GM12875 (cell line): ENCODE measurements at regions not wholly inside any gene's neighbourhood (a gene's known extent, or its start where the extent isn't known, plus 50 kb on each side); places are given as distances from the start of the nearest gene placed in this dataset.
"Not testable (repeated sequence)": the region's sequence is repeated elsewhere in the genome, so short reads cannot be mapped to it uniquely, and the experiment has no call there.

Experiments
- H3K4me3 ChIP-seq: one replicate; pipeline ENCODE4 v1.5.1; 2011; ENCODE audit warnings: low read depth, low read length, control low read depth
- CTCF ChIP-seq: IDR thresholded peaks from 2 replicates; pipeline ENCODE4 v1.5.1; 2011; ENCODE audit warnings: low read depth, mild to moderate bottlenecking, control low read depth, inconsistent platforms, low read length, moderate library complexity, borderline replicate concordance; ENCODE audit not compliant: insufficient read depth

DNA sequence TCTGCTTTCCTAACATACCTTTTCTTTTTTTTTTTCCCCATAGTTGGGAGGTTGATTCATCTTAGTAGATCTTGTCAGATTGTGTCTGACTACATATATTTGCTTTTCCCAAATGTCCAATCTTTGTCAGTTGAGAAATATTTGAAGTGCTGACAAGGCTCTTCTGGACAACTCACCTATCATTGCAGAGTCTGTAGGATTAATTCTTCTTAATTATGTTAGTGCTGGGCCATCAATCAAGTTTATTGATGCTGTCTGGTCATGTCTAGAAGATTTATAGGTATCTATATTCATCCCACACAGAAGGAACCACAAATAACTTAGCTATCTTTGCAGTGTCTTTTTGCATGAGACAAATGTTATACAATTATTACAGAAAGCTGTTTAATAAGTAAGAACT is 310.6 kb downstream of the ACTR3B start:
- TF ChIP-seq CTCF = no peak
- no peak overlapping the region for H3K4me3 ChIP-seq

GRCh38 chr7:153072806-153073205 is 313.3 kb downstream of the ACTR3B start:
- no peak for TF ChIP-seq CTCF
- H3K4me3 ChIP-seq = no peak overlapping the region

- not testable (repeated sequence) for H3K4me3 ChIP-seq
Observed at GRCh38 chr7:153076289-153076688, 316.7 kb downstream of the ACTR3B start.

DNA sequence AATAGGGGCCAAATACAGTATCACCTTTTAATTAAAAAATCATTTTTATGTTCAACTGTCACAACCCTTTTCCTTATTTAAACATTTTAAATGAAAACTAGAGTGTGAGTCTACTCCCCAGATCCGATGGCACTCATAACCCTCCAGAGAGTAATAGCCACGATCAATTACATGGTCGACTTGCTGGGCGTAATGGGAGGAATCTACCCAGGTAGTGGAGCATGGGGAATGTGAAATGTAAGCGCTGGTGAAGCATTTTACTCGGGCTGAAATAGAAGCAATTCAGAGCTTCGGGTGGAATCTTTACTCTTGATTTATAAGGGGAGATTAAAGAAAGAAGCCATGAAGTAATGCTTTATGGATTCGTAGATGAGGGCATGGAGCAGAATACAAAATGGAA is 321.9 kb downstream of the ACTR3B start:
- no peak overlapping the region for H3K4me3 ChIP-seq
- TF ChIP-seq CTCF = no peak

- no peak overlapping the region for H3K4me3 ChIP-seq
- TF ChIP-seq CTCF = no peak
Observed at GRCh38 chr7:153084278-153084677, 324.7 kb downstream of the ACTR3B start.

GRCh38 chr7:153087498-153087897 is 327.9 kb downstream of the ACTR3B start:
- no peak for TF ChIP-seq CTCF
- H3K4me3 ChIP-seq = no peak overlapping the region

- no peak for TF ChIP-seq CTCF
- no peak overlapping the region for H3K4me3 ChIP-seq
Observed at GRCh38 chr7:153088601-153089000, 329.0 kb downstream of the ACTR3B start.

- TF ChIP-seq CTCF = no peak
- no peak overlapping the region for H3K4me3 ChIP-seq
Observed at GRCh38 chr7:153090209-153090608, 330.7 kb downstream of the ACTR3B start.
